ENCODE measurements at regions not wholly inside any gene's neighbourhood (a gene's known extent, or its start where the extent isn't known, plus 50 kb on each side); places are given as distances from the start of the nearest gene placed in this dataset.

GRCh38 chr7:156559001-156559400 is 81.6 kb upstream of the RNF32 start:
- Histone ChIP-seq H4K5ac (ENCODE audit: low read depth, low read length) (no peak overlapping the region), H4K8ac (ENCODE audit: low read depth in 2 of 2, low read length in 2 of 2) (no peak overlapping the region), H3K27ac (ENCODE audit: insufficient read depth, low read length) (no peak overlapping the region), H3K4me3 (ENCODE audit: insufficient read depth, low read depth, low read length) (no peak overlapping the region), H3K18ac (ENCODE audit: low read depth, low read length) (no peak overlapping the region), H3K36me3 (ENCODE audit: control insufficient read depth, insufficient read depth, low read length) (no peaks in the 10 kb centered on the region), H3K9me3 (ENCODE audit: control insufficient read depth, insufficient read depth, low read length) (no peaks in the 10 kb centered on the region; the same call in 1 of the 2 replicates), H3K4me1 (ENCODE audit: control insufficient read depth, insufficient read depth, low read length) (no peaks in the 10 kb centered on the region), H4K20me1 (ENCODE audit: insufficient read depth, low read length) (no peaks in the 10 kb centered on the region), H3K14ac (replicated peaks; ENCODE audit: low read depth, low read length) (no peak overlapping the region), H2BK15ac (ENCODE audit: low read depth, low read length) (no peak overlapping the region), H3K27me3 (ENCODE audit: control insufficient read depth, insufficient read depth, low read length) (no peaks in the 10 kb centered on the region), H3K4ac (ENCODE audit: low read depth, low read length) (no peak overlapping the region), H2BK120ac (ENCODE audit: low read depth, low read length) (no peak overlapping the region), H3K4me2 (ENCODE audit: low read depth, low read length) (no peak overlapping the region), H3K9ac (ENCODE audit: low read depth, low read length) (no peak overlapping the region), H2AFZ (replicated peaks; ENCODE audit: low read length, poor library complexity) (no peak overlapping the region), H4K91ac (ENCODE audit: insufficient read depth, low read depth, low read length) (no peak overlapping the region), H3K79me1 (ENCODE audit: low read depth in 1 of 2, low read length in 2 of 2) (no peaks in the 10 kb centered on the region), H3K9me1 (ENCODE audit: insufficient read depth, low read length) (no peaks in the 10 kb centered on the region), H3K23ac (ENCODE audit: low read depth, low read length) (no peak overlapping the region), H2AK9ac (replicated peaks; ENCODE audit: low read depth, low read length, poor library complexity) (no peak overlapping the region), H2BK5ac (ENCODE audit: low read depth, low read length, poor library complexity, severe bottlenecking) (no peak overlapping the region), H2AK5ac (ENCODE audit: low read depth, low read length) (no peak overlapping the region), H2BK20ac (ENCODE audit: low read depth, low read length) (no peak overlapping the region), H3K56ac (ENCODE audit: extremely low read depth, insufficient read depth, low read length) (no peak overlapping the region)
- intact Hi-C loops (cut with micrococcal nuclease): no loop called here
- dilution Hi-C loops (cut with HindIII; ENCODE audit: low sequenced_read_pairs, unreplicated experiment): no loop called here
- BruUV-seq (replicated peaks): no TSS peak
- CTCF ChIA-PET: no interaction called here
- ATAC-seq (ENCODE audit: low read depth) (no peak), DNase-seq (no peak)
- in situ Hi-C loops (cut with MboI; ENCODE audit: low sequenced_read_pairs): no loop called here
- TF ChIP-seq RFX5 (IDR thresholded peaks at IDR 0.05; ENCODE audit: low read depth, low read length) (no peak), CHD1 (IDR thresholded peaks at IDR 0.05; ENCODE audit: low read depth, low read length) (no peak), NFE2L2 (IDR thresholded peaks at IDR 0.05; ENCODE audit: low read depth, low read length) (no peak), SMC3 (IDR thresholded peaks at IDR 0.05; ENCODE audit: low read depth, low read length) (no peak), RCOR1 (IDR thresholded peaks at IDR 0.05; ENCODE audit: insufficient replicate concordance, low read length) (no peak), FOS (IDR thresholded peaks at IDR 0.05; ENCODE audit: low read depth, low read length) (no peak), CEBPB (IDR thresholded peaks at IDR 0.05; ENCODE audit: low read depth, low read length) (no peak), POLR2A (IDR thresholded peaks at IDR 0.05; ENCODE audit: low read depth, low read length) (no peak), BHLHE40 (IDR thresholded peaks at IDR 0.05; ENCODE audit: low read depth, low read length) (no peak)
- TF ChIP-seq, protein P1, sequence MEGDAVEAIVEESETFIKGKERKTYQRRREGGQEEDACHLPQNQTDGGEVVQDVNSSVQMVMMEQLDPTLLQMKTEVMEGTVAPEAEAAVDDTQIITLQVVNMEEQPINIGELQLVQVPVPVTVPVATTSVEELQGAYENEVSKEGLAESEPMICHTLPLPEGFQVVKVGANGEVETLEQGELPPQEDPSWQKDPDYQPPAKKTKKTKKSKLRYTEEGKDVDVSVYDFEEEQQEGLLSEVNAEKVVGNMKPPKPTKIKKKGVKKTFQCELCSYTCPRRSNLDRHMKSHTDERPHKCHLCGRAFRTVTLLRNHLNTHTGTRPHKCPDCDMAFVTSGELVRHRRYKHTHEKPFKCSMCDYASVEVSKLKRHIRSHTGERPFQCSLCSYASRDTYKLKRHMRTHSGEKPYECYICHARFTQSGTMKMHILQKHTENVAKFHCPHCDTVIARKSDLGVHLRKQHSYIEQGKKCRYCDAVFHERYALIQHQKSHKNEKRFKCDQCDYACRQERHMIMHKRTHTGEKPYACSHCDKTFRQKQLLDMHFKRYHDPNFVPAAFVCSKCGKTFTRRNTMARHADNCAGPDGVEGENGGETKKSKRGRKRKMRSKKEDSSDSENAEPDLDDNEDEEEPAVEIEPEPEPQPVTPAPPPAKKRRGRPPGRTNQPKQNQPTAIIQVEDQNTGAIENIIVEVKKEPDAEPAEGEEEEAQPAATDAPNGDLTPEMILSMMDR (conservative IDR thresholded peaks at IDR 0.05; ENCODE audit: low read depth, low read length): no peak
- TF ChIP-seq, protein P2, sequence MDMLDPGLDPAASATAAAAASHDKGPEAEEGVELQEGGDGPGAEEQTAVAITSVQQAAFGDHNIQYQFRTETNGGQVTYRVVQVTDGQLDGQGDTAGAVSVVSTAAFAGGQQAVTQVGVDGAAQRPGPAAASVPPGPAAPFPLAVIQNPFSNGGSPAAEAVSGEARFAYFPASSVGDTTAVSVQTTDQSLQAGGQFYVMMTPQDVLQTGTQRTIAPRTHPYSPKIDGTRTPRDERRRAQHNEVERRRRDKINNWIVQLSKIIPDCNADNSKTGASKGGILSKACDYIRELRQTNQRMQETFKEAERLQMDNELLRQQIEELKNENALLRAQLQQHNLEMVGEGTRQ (IDR thresholded peaks at IDR 0.05; ENCODE audit: low read depth, low read length): no peak
- POLR2A ChIA-PET (ENCODE audit: unreplicated experiment): no interaction called here
- 68% methylated on average over 4 of the region's 9 CpGs; no CpG with 5 or more reads in 1 of the 2 experiments for WGBS, 2 experiments (ENCODE audit: extremely low coverage in 2 of 2, insufficient read length in 1 of 2)
